ENCODE measurements at regions not wholly inside any gene's neighbourhood (a gene's known extent, or its start where the extent isn't known, plus 50 kb on each side); places are given as distances from the start of the nearest gene placed in this dataset.

DNA sequence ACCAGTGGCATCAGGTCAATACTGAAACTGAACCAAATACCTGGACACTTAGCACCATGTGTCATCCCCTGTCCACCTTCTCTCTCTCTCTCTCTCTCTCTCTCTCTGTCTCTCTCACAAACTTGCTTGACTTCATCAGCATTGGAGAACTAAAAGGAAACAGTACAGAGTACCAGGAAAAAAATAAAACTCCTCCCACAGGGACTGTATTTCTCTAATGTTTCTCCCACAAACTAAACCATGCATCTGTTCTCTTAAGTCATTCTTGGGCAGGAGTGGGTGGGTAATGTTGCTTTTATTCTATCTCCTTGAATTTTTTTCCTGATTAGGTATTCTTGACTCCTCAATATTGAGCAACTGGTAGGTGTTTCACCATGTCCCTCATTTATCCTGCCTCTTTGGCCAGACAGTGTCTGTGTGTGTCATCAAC, 112.9 kb upstream of the CACNA1A start:
- Histone ChIP-seq H3K27ac (ENCODE audit: insufficient read depth, low read depth, low read length) (no peak overlapping the region), H3K27me3 (ENCODE audit: control insufficient read depth in 2 of 2, insufficient read depth in 2 of 2, low read length in 2 of 2) (peaks cover 4 to 7% of the 10 kb centered on the region in 2 experiments), H3K9me3 (replicated peaks; ENCODE audit: control insufficient read depth, insufficient read depth, low read length) (no peaks in the 10 kb centered on the region), H3K4me1 (ENCODE audit: control insufficient read depth, extremely low read depth, insufficient read depth, low read length) (no peaks in the 10 kb centered on the region), H2AFZ (ENCODE audit: low read depth, low read length) (no peak overlapping the region), H4K20me1 (replicated peaks; ENCODE audit: control insufficient read depth, extremely low read depth, insufficient read depth, low read length) (no peaks in the 10 kb centered on the region), H3K4me2 (ENCODE audit: insufficient read depth, low read length) (no peak overlapping the region), H3K36me3 (ENCODE audit: control insufficient read depth in 2 of 2, extremely low read depth in 1 of 2, insufficient read depth in 2 of 2, low read length in 2 of 2) (no peaks in the 10 kb centered on the region), H3K9me1 (replicated peaks; ENCODE audit: control insufficient read depth, extremely low read depth, insufficient read depth, low read length) (no peaks in the 10 kb centered on the region), H3K4me3 (replicated peaks in 1 of 3; ENCODE audit: insufficient read depth in 1 of 3, low read depth in 1 of 3, low read length in 3 of 3) (no peak overlapping the region), H3K9ac (replicated peaks; ENCODE audit: extremely low read depth, insufficient read depth, low read length) (no peak overlapping the region), H3K79me2 (ENCODE audit: control insufficient read depth, insufficient read depth, low read length) (no peaks in the 10 kb centered on the region)
- TF ChIP-seq POLR2AphosphoS5 (IDR thresholded peaks at IDR 0.05; ENCODE audit: insufficient read depth, low read depth, low read length) (no peak), MYC (IDR thresholded peaks at IDR 0.05; ENCODE audit: low read depth, low read length) (no peak), EZH2 (IDR thresholded peaks at IDR 0.05; ENCODE audit: borderline replicate concordance, low read depth, low read length, severe bottlenecking) (no peak), POLR2A (IDR thresholded peaks at IDR 0.05; ENCODE audit: low read depth, low read length) (no peak), GATA2 (IDR thresholded peaks at IDR 0.05; ENCODE audit: insufficient read depth, insufficient read length, low read depth, low read length) (no peak), JUN (IDR thresholded peaks at IDR 0.05; ENCODE audit: borderline replicate concordance, insufficient read depth, insufficient read length, low read depth) (no peak), FOS (IDR thresholded peaks at IDR 0.05; ENCODE audit: borderline replicate concordance, insufficient read depth, low read length) (no peak)
- TF ChIP-seq, protein P1, sequence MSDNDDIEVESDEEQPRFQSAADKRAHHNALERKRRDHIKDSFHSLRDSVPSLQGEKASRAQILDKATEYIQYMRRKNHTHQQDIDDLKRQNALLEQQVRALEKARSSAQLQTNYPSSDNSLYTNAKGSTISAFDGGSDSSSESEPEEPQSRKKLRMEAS (IDR thresholded peaks at IDR 0.05; ENCODE audit: insufficient read depth, insufficient read length): no peak
- TF ChIP-seq, protein P2, sequence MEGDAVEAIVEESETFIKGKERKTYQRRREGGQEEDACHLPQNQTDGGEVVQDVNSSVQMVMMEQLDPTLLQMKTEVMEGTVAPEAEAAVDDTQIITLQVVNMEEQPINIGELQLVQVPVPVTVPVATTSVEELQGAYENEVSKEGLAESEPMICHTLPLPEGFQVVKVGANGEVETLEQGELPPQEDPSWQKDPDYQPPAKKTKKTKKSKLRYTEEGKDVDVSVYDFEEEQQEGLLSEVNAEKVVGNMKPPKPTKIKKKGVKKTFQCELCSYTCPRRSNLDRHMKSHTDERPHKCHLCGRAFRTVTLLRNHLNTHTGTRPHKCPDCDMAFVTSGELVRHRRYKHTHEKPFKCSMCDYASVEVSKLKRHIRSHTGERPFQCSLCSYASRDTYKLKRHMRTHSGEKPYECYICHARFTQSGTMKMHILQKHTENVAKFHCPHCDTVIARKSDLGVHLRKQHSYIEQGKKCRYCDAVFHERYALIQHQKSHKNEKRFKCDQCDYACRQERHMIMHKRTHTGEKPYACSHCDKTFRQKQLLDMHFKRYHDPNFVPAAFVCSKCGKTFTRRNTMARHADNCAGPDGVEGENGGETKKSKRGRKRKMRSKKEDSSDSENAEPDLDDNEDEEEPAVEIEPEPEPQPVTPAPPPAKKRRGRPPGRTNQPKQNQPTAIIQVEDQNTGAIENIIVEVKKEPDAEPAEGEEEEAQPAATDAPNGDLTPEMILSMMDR (IDR thresholded peaks at IDR 0.05; ENCODE audit: extremely low read depth in 1 of 2, insufficient read depth in 1 of 2, low read depth in 1 of 2, low read length in 2 of 2): no peak
- no TSS peak for BruUV-seq (replicated peaks)
- no peak for FAIRE-seq
- POLR2A ChIA-PET: interaction anchor here (0.7 kb wide), 1 partner anchor 132 kb away, joined by 4 read pairs; no protein-coding TSS in a partner anchor
- CTCF ChIA-PET: no interaction called here
- dilution Hi-C loops (cut with MboI; ENCODE audit: extremely low pct_ligation_motif_present, low sequenced_read_pairs) (no loop called here), intact Hi-C loops (cut with micrococcal nuclease) (no loop called here)
- DNase-seq (ENCODE audit: low read depth, low spot score): no peak
